ENCODE measurements at regions not wholly inside any gene's neighbourhood (a gene's known extent, or its start where the extent isn't known, plus 50 kb on each side); places are given as distances from the start of the nearest gene placed in this dataset.
A peak's percentile ranks its signal among the peaks of the same experiment; 100 is the strongest.

DNA sequence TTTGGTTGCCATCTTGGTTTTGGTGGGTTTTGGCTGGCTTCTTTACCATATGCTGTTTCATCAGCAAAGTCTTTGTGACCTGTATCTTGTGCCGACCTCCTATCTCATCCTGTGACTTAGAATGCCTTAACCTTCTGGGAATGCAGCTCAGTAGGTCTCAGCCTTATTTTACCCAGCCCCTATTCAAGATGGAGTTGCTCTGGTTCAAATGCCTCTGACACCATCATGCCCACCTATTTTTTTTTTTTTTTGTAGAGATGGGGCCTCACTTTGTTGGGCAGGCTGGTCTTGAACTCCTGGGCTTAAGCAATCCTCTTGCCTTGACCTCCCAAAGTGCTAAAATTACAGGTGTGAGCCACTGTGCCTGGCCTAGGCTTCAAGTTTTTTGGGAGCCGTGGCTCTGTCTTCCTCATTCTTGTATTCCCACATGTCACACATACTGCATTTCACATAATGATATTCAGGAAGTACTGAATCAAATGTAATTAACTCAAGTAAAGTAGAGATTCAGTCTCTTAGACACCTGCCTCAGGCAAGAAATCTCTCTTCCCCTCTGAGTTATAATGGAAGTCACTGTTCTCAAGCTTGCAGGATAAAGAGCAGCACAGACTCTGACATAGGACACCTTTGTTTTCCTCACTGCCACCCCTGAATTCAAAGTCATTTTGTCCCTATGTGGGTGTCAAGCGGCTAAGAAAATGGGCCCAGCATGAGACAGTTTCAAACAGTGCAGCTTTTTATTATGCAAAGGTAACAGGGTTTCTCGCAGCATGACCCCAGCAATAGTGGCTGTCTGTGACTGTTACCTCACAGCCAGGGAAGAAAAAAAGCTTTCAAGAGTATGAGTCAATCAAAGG is 159.0 kb downstream of the PTPN11 start:
- Mint-ChIP-seq H3K4me3 (peak overlapping the region; percentile 34; the same call in 1 of the 2 replicates), H3K4me1 (peaks cover 32% of the 10 kb centered on the region), H3K27me3 (ENCODE audit: low read depth) (peaks cover 86% of the 10 kb centered on the region), H3K9me3 (peaks cover 4% of the 10 kb centered on the region; the same call in 1 of the 2 replicates), H3K36me3 (no peaks in the 10 kb centered on the region), H3K27ac (peak overlapping the region; percentile 81)
- DNase-seq (ENCODE audit: low spot score) (peak; percentile 38), ATAC-seq (peak; percentile 86)
- CTCF ChIA-PET = interaction anchor here (0.7 to 1.5 kb wide), 3 partner anchors 13 to 415 kb away, joined by 3 to 4 read pairs (median 3); no protein-coding TSS in a partner anchor
- TF ChIP-seq TCF7 (CRISPR knock-in tag; IDR thresholded peaks at IDR 0.05; ENCODE audit: low read depth) (no peak), MAX (CRISPR knock-in tag; IDR thresholded peaks at IDR 0.05) (no peak), SMAD4 (CRISPR knock-in tag; IDR thresholded peaks at IDR 0.05) (no peak), TP53 (CRISPR knock-in tag; IDR thresholded peaks at IDR 0.05) (no peak), TEAD1 (CRISPR knock-in tag; IDR thresholded peaks at IDR 0.05) (peak; percentile 25; the same call in 1 of the 2 replicates), ATF3 (CRISPR knock-in tag; conservative IDR thresholded peaks at IDR 0.05) (no peak), ZNF138 (CRISPR knock-in tag; conservative IDR thresholded peaks at IDR 0.05) (no peak), ZNF671 (CRISPR knock-in tag; IDR thresholded peaks at IDR 0.05) (no peak), MXD4 (CRISPR knock-in tag; IDR thresholded peaks at IDR 0.05; ENCODE audit: borderline replicate concordance) (no peak), CREM (CRISPR knock-in tag; IDR thresholded peaks at IDR 0.05) (peak; percentile 65; the same call in 1 of the 2 replicates), KAT7 (CRISPR knock-in tag; IDR thresholded peaks at IDR 0.05; ENCODE audit: borderline replicate concordance) (no peak), FOXK1 (CRISPR knock-in tag; IDR thresholded peaks at IDR 0.05) (0 out of 2 replicates have a peak, but pooled peaks have one; percentile 74), SP1 (CRISPR knock-in tag; conservative IDR thresholded peaks at IDR 0.05) (no peak; the same call in 1 of the 2 replicates), NR1H2 (CRISPR knock-in tag; IDR thresholded peaks at IDR 0.05) (no peak), ZNF423 (CRISPR knock-in tag; IDR thresholded peaks at IDR 0.05) (peak; percentile 99), ETV6 (CRISPR knock-in tag; IDR thresholded peaks at IDR 0.05) (0 out of 2 replicates have a peak, but pooled peaks have one; percentile 61), ZNF232 (CRISPR knock-in tag; IDR thresholded peaks at IDR 0.05) (peak; percentile 32; the same call in 1 of the 2 replicates), USF2 (CRISPR knock-in tag; IDR thresholded peaks at IDR 0.05) (no peak), FOXP4 (CRISPR knock-in tag; IDR thresholded peaks at IDR 0.05) (peak; percentile 84; the same call in 1 of the 2 replicates), NFYB (CRISPR knock-in tag; conservative IDR thresholded peaks at IDR 0.05; ENCODE audit: low read depth) (no peak), ZNF219 (CRISPR knock-in tag; IDR thresholded peaks at IDR 0.05; ENCODE audit: borderline replicate concordance) (no peak)
- TF ChIP-seq, protein P1, sequence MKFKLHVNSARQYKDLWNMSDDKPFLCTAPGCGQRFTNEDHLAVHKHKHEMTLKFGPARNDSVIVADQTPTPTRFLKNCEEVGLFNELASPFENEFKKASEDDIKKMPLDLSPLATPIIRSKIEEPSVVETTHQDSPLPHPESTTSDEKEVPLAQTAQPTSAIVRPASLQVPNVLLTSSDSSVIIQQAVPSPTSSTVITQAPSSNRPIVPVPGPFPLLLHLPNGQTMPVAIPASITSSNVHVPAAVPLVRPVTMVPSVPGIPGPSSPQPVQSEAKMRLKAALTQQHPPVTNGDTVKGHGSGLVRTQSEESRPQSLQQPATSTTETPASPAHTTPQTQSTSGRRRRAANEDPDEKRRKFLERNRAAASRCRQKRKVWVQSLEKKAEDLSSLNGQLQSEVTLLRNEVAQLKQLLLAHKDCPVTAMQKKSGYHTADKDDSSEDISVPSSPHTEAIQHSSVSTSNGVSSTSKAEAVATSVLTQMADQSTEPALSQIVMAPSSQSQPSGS (CRISPR knock-in tag; IDR thresholded peaks at IDR 0.05; ENCODE audit: borderline replicate concordance, low read depth) = no peak
- TF ChIP-seq, protein P2, sequence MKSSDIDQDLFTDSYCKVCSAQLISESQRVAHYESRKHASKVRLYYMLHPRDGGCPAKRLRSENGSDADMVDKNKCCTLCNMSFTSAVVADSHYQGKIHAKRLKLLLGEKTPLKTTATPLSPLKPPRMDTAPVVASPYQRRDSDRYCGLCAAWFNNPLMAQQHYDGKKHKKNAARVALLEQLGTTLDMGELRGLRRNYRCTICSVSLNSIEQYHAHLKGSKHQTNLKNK (CRISPR knock-in tag; IDR thresholded peaks at IDR 0.05) = no peak
- POLR2A ChIA-PET = interaction anchor here (0.5 to 1.4 kb wide), 3 partner anchors 25 to 260 kb away, joined by 3 to 4 read pairs (median 3); no protein-coding TSS in a partner anchor
